H9 (cell line): ENCODE measurements at regions not wholly inside any gene's neighbourhood (a gene's known extent, or its start where the extent isn't known, plus 50 kb on each side); places are given as distances from the start of the nearest gene placed in this dataset.

Experiments
- DNase-seq: peaks from one replicate; pipeline ENCODE4 v3.0.0-alpha.2; 2017
- H2AFZ ChIP-seq: one replicate; pipeline ENCODE4 v1.6.1; 2013; ENCODE audit warnings: mild to moderate bottlenecking, low read length, control low read depth, moderate library complexity
- H2AK5ac ChIP-seq: 2 replicates; pipeline ENCODE4 v1.6.1; 2013; ENCODE audit warnings: low read length, control low read depth, mixed read lengths; ENCODE audit not compliant: insufficient read length
- H2BK120ac ChIP-seq: one replicate; pipeline ENCODE4 v1.6.1; 2013; ENCODE audit warnings: low read depth, mild to moderate bottlenecking, low read length, control low read depth, inconsistent platforms; ENCODE audit not compliant: poor library complexity, severe bottlenecking
- H2BK12ac ChIP-seq: 2 replicates; pipeline ENCODE4 v1.6.1; 2013; ENCODE audit warnings: low read length, control low read depth, mixed read lengths, low read depth; ENCODE audit not compliant: insufficient read length
- H2BK15ac ChIP-seq: 2 replicates; pipeline ENCODE4 v1.6.1; 2013; ENCODE audit warnings: low read depth, low read length, control low read depth
- H2BK20ac ChIP-seq: one replicate; pipeline ENCODE4 v1.6.1; 2013; ENCODE audit warnings: low read depth, mild to moderate bottlenecking, low read length, control low read depth, inconsistent platforms; ENCODE audit not compliant: poor library complexity, severe bottlenecking
- H2BK5ac ChIP-seq: 2 replicates; pipeline ENCODE4 v1.6.1; 2013; ENCODE audit warnings: low read length, control low read depth, mixed read lengths; ENCODE audit not compliant: insufficient read length
- H3K14ac ChIP-seq: 2 replicates; pipeline ENCODE4 v1.6.1; 2013; ENCODE audit warnings: low read length, control low read depth; ENCODE audit not compliant: insufficient read depth
- H3K18ac ChIP-seq: 2 replicates; pipeline ENCODE4 v1.6.1; 2013; ENCODE audit warnings: low read depth, mild to moderate bottlenecking, mixed read lengths, low read length, control low read depth; ENCODE audit not compliant: insufficient read length
- H3K23ac ChIP-seq: 2 replicates; pipeline ENCODE4 v1.6.1; 2013; ENCODE audit warnings: low read length, control low read depth, mixed read lengths, low read depth; ENCODE audit not compliant: insufficient read length
- H3K23me2 ChIP-seq: 2 replicates; pipeline ENCODE4 v1.6.1; 2013; ENCODE audit warnings: low read depth, mild to moderate bottlenecking, mixed read lengths, low read length, control low read depth; ENCODE audit not compliant: insufficient read length, poor library complexity, severe bottlenecking
- H3K27ac ChIP-seq: 2 replicates; pipeline ENCODE4 v1.5.1; 2013; ENCODE audit warnings: low read length, control low read depth, mixed read lengths, low read depth; ENCODE audit not compliant: insufficient read length
- H3K27me3 ChIP-seq: 2 replicates; pipeline ENCODE4 v1.6.1; 2013; ENCODE audit warnings: low read length, control low read depth, inconsistent platforms; ENCODE audit not compliant: insufficient read depth
- H3K4ac ChIP-seq: 2 replicates; pipeline ENCODE4 v1.6.1; 2013; ENCODE audit warnings: low read depth, mild to moderate bottlenecking, control low read depth, inconsistent platforms, low read length, moderate library complexity
- H3K4me1 ChIP-seq: 2 replicates; pipeline ENCODE4 v1.6.1; 2013; ENCODE audit warnings: low read length, control low read depth, inconsistent platforms; ENCODE audit not compliant: insufficient read depth
- H3K4me2 ChIP-seq: 2 replicates; pipeline ENCODE4 v1.6.1; 2013; ENCODE audit warnings: low read length, control low read depth, mixed read lengths; ENCODE audit not compliant: insufficient read length, insufficient read depth
- H3K56ac ChIP-seq: 2 replicates; pipeline ENCODE4 v1.6.1; 2013; ENCODE audit warnings: low read depth, mild to moderate bottlenecking, mixed read lengths, low read length, control low read depth; ENCODE audit not compliant: insufficient read length
- H3K79me1 ChIP-seq: 2 replicates; pipeline ENCODE4 v1.6.1; 2013; ENCODE audit warnings: low read depth, mild to moderate bottlenecking, moderate library complexity, low read length, control low read depth, inconsistent platforms; ENCODE audit not compliant: insufficient read depth, poor library complexity, severe bottlenecking
- H3K79me2 ChIP-seq: 2 replicates; pipeline ENCODE4 v1.6.1; 2013; ENCODE audit warnings: low read length, control low read depth, inconsistent platforms; ENCODE audit not compliant: insufficient read depth
- H3K9ac ChIP-seq: 2 replicates; pipeline ENCODE4 v1.6.1; 2013; ENCODE audit warnings: low read length, control low read depth, mixed read lengths; ENCODE audit not compliant: insufficient read length; ENCODE audit errors: extremely low read depth
- H3K9me3 ChIP-seq: one replicate; pipeline ENCODE4 v1.6.1; 2013; ENCODE audit warnings: low read depth, low read length, inconsistent platforms; ENCODE audit not compliant: control insufficient read depth
- H3T11ph ChIP-seq: one replicate; pipeline ENCODE4 v1.6.1; 2013; ENCODE audit warnings: mild to moderate bottlenecking, low read length, control low read depth, inconsistent platforms
- H4K20me1 ChIP-seq: one replicate; pipeline ENCODE4 v1.6.1; 2013; ENCODE audit not compliant: control insufficient read depth, insufficient read length, insufficient read depth
- H4K5ac ChIP-seq: 2 replicates; pipeline ENCODE4 v1.6.1; 2013; ENCODE audit warnings: low read depth, mild to moderate bottlenecking, mixed read lengths, low read length, control low read depth; ENCODE audit not compliant: insufficient read length
- H4K8ac ChIP-seq: replicated peaks from 2 replicates; pipeline ENCODE4 v1.6.1; 2013; ENCODE audit warnings: low read length, control low read depth, mixed read lengths, low read depth; ENCODE audit not compliant: insufficient read length
- H4K91ac ChIP-seq: 2 replicates; pipeline ENCODE4 v1.6.1; 2013; ENCODE audit warnings: low read depth, mild to moderate bottlenecking, moderate library complexity, mixed read lengths, low read length, control low read depth; ENCODE audit not compliant: insufficient read length
- H3K27ac Mint-ChIP-seq, 3 experiments: 2 replicates in 2 of 3; 3 replicates in 1 of 3; pipeline ENCODE4 v1.8.0; 2020 to 2021; ENCODE audit warnings: mixed read lengths in 3 of 3, mild to moderate bottlenecking in 1 of 3, moderate library complexity in 1 of 3
- H3K27me3 Mint-ChIP-seq: 2 replicates; pipeline ENCODE4 v1.8.0; 2021; ENCODE audit warnings: low read depth, mild to moderate bottlenecking, moderate library complexity, mixed read lengths
- H3K36me3 Mint-ChIP-seq, 3 experiments: 2 replicates in 2 of 3; 3 replicates in 1 of 3; pipeline ENCODE4 v1.8.0; 2020 to 2021; ENCODE audit warnings: low read depth in 3 of 3, mixed read lengths in 3 of 3; ENCODE audit not compliant: insufficient read depth in 1 of 3
- H3K4me1 Mint-ChIP-seq, 2 experiments: 2 replicates each; pipeline ENCODE4 v1.8.0; 2020; ENCODE audit warnings: mixed read lengths in 2 of 2
- H3K4me3 Mint-ChIP-seq, 2 experiments: 2 replicates in 1 of 2; 3 replicates in 1 of 2; pipeline ENCODE4 v1.8.0; 2020 to 2021; ENCODE audit warnings: mild to moderate bottlenecking in 2 of 2, mixed read lengths in 2 of 2, moderate library complexity in 1 of 2
- H3K9me3 Mint-ChIP-seq, 2 experiments: 2 replicates in 1 of 2; 3 replicates in 1 of 2; pipeline ENCODE4 v1.8.0; 2020; ENCODE audit warnings: mild to moderate bottlenecking in 2 of 2, mixed read lengths in 2 of 2, moderate library complexity in 1 of 2
- WGBS: extraction: QIAGEN DNeasy Blood & Tissue Kit; methylation state at CpG from one replicate; pipeline ENCODE4 v1.1.7; 2013; ENCODE audit warnings: missing lambda C conversion rate, low lambda C conversion rate, mixed read lengths; ENCODE audit not compliant: insufficient read length; ENCODE audit errors: extremely low coverage; 5-methylcytosine and 5-hydroxymethylcytosine counted together
- TF ChIP-seq, protein P1 (sequence below): fragments of 200-600 bp; sonication (generic); conservative IDR thresholded peaks from 3 replicates; pipeline ENCODE4 v1.8.0; 2021; ENCODE audit warnings: antibody characterized with exemption, mild to moderate bottlenecking

- H2BK120ac ChIP-seq: no peak overlapping the region
- no CpG with 5 or more reads among the region's 2 CpGs for WGBS
- H3K36me3 Mint-ChIP-seq: peaks cover 12 to 21% (median 19%) of the 10 kb centered on the region in 3 experiments; a peak in 6 of 7 replicates
- H4K5ac ChIP-seq: no peak overlapping the region
- peaks cover 15 to 20% of the 10 kb centered on the region in 2 experiments for H3K9me3 Mint-ChIP-seq
- H4K91ac ChIP-seq: no peak overlapping the region
- H2BK15ac ChIP-seq: no peak overlapping the region
- no peak overlapping the region for H2BK5ac ChIP-seq
- no peaks in the 10 kb centered on the region for H3K23me2 ChIP-seq
- H2BK20ac ChIP-seq: no peak overlapping the region
- no peak overlapping the region for H3K9ac ChIP-seq
- H3K4me1 ChIP-seq: peaks cover 13% of the 10 kb centered on the region
- H4K8ac ChIP-seq: no peak overlapping the region
- H3K4me2 ChIP-seq: no peak overlapping the region
- H2AFZ ChIP-seq: no peak overlapping the region
- H3K27me3 ChIP-seq: no peaks in the 10 kb centered on the region
- no peak overlapping the region for H3K56ac ChIP-seq
- peaks cover 22 to 24% of the 10 kb centered on the region in 2 experiments for H3K4me1 Mint-ChIP-seq
- no peaks in the 10 kb centered on the region for H4K20me1 ChIP-seq
- peaks cover 9% of the 10 kb centered on the region for H3K27me3 Mint-ChIP-seq
- H3K27ac Mint-ChIP-seq: no peak overlapping the region
- TF ChIP-seq, protein P1, sequence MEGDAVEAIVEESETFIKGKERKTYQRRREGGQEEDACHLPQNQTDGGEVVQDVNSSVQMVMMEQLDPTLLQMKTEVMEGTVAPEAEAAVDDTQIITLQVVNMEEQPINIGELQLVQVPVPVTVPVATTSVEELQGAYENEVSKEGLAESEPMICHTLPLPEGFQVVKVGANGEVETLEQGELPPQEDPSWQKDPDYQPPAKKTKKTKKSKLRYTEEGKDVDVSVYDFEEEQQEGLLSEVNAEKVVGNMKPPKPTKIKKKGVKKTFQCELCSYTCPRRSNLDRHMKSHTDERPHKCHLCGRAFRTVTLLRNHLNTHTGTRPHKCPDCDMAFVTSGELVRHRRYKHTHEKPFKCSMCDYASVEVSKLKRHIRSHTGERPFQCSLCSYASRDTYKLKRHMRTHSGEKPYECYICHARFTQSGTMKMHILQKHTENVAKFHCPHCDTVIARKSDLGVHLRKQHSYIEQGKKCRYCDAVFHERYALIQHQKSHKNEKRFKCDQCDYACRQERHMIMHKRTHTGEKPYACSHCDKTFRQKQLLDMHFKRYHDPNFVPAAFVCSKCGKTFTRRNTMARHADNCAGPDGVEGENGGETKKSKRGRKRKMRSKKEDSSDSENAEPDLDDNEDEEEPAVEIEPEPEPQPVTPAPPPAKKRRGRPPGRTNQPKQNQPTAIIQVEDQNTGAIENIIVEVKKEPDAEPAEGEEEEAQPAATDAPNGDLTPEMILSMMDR: no peak
- H3K18ac ChIP-seq: no peak overlapping the region
- peaks cover 4% of the 10 kb centered on the region for H3K9me3 ChIP-seq
- no peak overlapping the region for H3K14ac ChIP-seq
- no peak overlapping the region for H3K23ac ChIP-seq
- H3K79me2 ChIP-seq: no peaks in the 10 kb centered on the region
- H3K79me1 ChIP-seq: no peaks in the 10 kb centered on the region
- H3K27ac ChIP-seq: no peak overlapping the region
- no peak overlapping the region for H3K4me3 Mint-ChIP-seq
- no peak overlapping the region for H3K4ac ChIP-seq
- H2BK12ac ChIP-seq: no peak overlapping the region
- no peak for DNase-seq
- no peak overlapping the region for H3T11ph ChIP-seq
- no peak overlapping the region for H2AK5ac ChIP-seq
These were observed 55.0 kb upstream of the C14orf132 start for GRCh38 chr14:95984206-95984605.
